ENCODE measurements at regions not wholly inside any gene's neighbourhood (a gene's known extent, or its start where the extent isn't known, plus 50 kb on each side); places are given as distances from the start of the nearest gene placed in this dataset.
"Not testable (repeated sequence)": the region's sequence is repeated elsewhere in the genome, so short reads cannot be mapped to it uniquely, and the experiment has no call there.

- not testable (repeated sequence) for DNase-seq (ENCODE audit: low read depth); H3K4me3 ChIP-seq (ENCODE audit: control insufficient read depth, low read depth, low read length)
Measured at GRCh38 chr9:41022365-41022764, 106.1 kb downstream of the FOXD4L6 start.

- DNase-seq (ENCODE audit: low read depth); H3K4me3 ChIP-seq (ENCODE audit: control insufficient read depth, low read depth, low read length): not testable (repeated sequence)
Measured at GRCh38 chr9:41019858-41020562, 108.5 kb downstream of the FOXD4L6 start.

DNA sequence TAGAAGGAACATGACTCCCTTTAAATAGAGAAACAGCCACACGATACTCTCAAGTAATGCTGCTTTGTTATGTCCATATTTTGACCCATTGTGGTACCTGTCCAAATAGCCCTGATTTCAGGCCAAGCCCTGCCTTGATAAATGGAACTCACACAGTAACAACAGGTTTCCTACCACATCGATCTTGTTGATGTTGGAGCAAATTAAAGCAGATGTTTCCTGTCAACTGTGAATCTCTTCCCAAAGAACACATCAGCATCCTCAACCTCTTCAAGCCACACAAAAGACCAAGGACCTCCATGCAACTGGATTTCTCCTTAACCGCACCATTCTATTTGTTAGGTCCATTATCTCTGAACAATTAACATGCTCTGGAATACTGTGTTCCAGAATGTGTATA is 109.5 kb downstream of the FOXD4L6 start:
- H3K4me3 ChIP-seq (ENCODE audit: control insufficient read depth, low read depth, low read length); DNase-seq (ENCODE audit: low read depth): not testable (repeated sequence)

- not testable (repeated sequence) for H3K4me3 ChIP-seq (ENCODE audit: control insufficient read depth, low read depth, low read length); DNase-seq (ENCODE audit: low read depth)
Measured at GRCh38 chr9:41016699-41017098, 111.8 kb downstream of the FOXD4L6 start.

DNA sequence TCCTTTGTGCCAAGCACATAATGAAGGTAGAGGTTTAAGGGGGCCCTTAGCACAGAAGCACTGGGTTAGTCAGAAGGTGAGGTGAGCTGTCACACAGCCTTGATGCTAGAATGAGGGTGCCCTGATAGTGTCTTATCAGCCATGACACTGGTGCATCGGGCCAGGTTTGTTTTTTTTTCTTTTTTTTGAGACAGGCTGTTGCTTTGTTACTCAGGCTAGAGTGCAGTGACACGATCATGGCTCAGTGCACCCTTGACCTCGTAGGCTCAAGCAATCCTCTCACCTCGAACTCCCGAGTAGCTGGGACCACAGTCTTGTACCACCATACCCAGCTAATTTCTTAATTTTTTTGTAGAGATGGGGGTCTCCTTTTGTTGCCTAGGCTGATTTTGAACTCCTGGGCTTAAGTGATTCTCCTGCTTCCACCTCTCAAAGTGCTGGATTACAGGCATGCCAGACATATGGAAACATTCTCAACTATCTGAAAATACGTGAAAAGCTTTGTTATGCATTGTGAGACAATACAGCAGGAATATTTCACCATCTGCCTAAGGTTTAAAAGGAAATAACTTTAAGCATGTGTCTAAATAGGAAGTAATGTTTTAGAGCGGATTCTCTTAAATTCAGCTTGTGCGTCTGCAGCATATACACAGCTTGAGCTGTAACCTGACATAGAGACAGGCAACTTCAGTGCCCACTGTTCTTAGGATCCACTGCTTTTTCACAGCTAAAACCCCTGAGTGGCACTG is 128.4 kb downstream of the FOXD4L6 start:
- DNase-seq (ENCODE audit: low read depth); H3K4me3 ChIP-seq (ENCODE audit: control insufficient read depth, low read depth, low read length): not testable (repeated sequence)

DNA sequence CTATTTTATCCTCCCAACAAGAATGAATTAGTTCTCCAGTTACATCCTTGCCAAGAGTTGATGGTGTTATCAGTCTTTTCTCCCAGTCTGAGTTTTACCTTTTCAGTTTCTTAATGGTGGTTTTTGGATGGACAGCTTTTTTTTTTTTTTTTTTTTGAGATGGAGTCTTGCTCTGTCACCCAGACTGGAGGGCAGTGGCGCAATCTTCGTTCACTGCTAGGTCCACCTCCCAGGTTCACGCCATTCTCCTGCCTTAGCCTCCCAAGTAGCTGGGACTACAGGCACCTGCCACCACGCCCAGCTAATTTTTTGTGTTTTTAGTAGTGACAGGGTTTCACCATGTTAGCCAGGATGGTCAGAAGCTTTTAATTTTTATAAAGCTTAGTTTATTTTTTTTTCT is 133.0 kb downstream of the FOXD4L6 start:
- not testable (repeated sequence) for DNase-seq (ENCODE audit: low read depth)

DNA sequence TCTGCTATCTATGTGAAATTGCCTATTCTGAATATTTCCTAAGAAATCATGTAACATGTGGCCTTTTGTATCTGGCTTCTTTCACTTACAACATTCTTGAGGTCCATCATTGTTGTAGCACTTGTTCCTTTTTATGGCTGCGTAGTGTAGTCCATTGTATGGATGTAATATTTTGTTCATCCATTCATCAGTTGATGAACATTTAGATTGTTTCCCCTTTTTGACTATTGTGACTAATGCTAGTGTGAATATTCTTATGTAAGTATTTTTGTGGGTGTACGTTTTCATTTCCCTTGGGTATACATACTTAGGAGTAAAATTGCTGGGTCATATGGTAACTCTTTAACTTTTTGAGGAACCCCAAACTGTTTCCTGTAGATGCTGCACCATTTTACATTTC is 134.6 kb downstream of the FOXD4L6 start:
- not testable (repeated sequence) for H3K4me3 ChIP-seq (ENCODE audit: control insufficient read depth, low read depth, low read length); DNase-seq (ENCODE audit: low read depth)

More for the DNA sequence above, 133.0 kb downstream of the FOXD4L6 start:
- not testable (repeated sequence) for H3K4me3 ChIP-seq (ENCODE audit: control insufficient read depth, low read depth, low read length)

GRCh38 chr9:40993375-40993774 is 135.1 kb downstream of the FOXD4L6 start:
- not testable (repeated sequence) for H3K4me3 ChIP-seq (ENCODE audit: control insufficient read depth, low read depth, low read length); DNase-seq (ENCODE audit: low read depth)

- peak overlapping the region; percentile 90 for H3K4me3 ChIP-seq (ENCODE audit: control insufficient read depth, low read depth, low read length)
- DNase-seq (ENCODE audit: low read depth): not testable (repeated sequence)
Measured at GRCh38 chr9:40992472-40992821, 136.0 kb downstream of the FOXD4L6 start.

- TF ChIP-seq, protein P1, sequence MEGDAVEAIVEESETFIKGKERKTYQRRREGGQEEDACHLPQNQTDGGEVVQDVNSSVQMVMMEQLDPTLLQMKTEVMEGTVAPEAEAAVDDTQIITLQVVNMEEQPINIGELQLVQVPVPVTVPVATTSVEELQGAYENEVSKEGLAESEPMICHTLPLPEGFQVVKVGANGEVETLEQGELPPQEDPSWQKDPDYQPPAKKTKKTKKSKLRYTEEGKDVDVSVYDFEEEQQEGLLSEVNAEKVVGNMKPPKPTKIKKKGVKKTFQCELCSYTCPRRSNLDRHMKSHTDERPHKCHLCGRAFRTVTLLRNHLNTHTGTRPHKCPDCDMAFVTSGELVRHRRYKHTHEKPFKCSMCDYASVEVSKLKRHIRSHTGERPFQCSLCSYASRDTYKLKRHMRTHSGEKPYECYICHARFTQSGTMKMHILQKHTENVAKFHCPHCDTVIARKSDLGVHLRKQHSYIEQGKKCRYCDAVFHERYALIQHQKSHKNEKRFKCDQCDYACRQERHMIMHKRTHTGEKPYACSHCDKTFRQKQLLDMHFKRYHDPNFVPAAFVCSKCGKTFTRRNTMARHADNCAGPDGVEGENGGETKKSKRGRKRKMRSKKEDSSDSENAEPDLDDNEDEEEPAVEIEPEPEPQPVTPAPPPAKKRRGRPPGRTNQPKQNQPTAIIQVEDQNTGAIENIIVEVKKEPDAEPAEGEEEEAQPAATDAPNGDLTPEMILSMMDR (conservative IDR thresholded peaks at IDR 0.05; ENCODE audit: control insufficient read depth, insufficient read depth, low read depth, low read length): peak; percentile 55
- peak; percentile 98 for DNase-seq (ENCODE audit: low read depth)
Measured at GRCh38 chr9:40991741-40992471, 136.6 kb downstream of the FOXD4L6 start.

DNA sequence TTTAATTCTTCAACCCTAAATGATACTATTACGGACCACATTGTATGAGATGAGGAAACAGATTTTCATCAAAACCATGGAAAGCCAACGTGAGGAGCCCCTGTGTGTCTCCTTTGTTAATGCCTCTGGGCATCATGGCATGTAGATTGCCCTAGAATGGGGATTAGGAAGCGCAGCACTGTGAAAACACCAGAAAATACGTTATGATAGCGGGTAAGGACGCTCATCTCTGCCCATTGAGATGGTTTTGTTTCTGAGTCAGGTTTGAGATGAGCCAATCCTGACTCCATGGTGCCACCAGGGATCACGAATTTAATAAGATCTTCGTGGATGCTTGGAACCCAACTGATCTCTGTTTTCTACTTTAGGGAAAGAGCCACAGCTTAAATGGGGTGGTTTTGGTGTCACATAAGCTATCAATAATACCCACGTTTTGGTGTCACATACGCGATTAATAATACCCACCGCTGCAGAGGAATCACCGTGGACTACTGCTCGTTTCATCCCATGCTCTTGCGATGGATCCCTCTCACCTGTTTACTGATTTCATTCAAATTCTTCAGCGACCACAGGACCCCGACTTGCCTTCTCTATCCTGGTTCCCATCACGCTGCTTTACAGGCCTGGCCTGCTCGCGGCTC is 137.3 kb downstream of the FOXD4L6 start:
- H3K4me3 ChIP-seq (ENCODE audit: control insufficient read depth, low read depth, low read length): peak overlapping the region; percentile 90

More at GRCh38 chr9:40991741-40992471, 136.6 kb downstream of the FOXD4L6 start:
- peak overlapping the region; percentile 90 for H3K4me3 ChIP-seq (ENCODE audit: control insufficient read depth, low read depth, low read length)

GRCh38 chr9:40986332-40986731 is 142.1 kb downstream of the FOXD4L6 start:
- DNase-seq (ENCODE audit: low read depth); H3K4me3 ChIP-seq (ENCODE audit: control insufficient read depth, low read depth, low read length): not testable (repeated sequence)

More for the DNA sequence above, 137.3 kb downstream of the FOXD4L6 start:
- DNase-seq (ENCODE audit: low read depth): peak; percentile 8

GRCh38 chr9:40975351-40975750 is 153.1 kb downstream of the FOXD4L6 start:
- H3K4me3 ChIP-seq (ENCODE audit: control insufficient read depth, low read depth, low read length); DNase-seq (ENCODE audit: low read depth): not testable (repeated sequence)

- H3K4me3 ChIP-seq (ENCODE audit: control insufficient read depth, low read depth, low read length); DNase-seq (ENCODE audit: low read depth): not testable (repeated sequence)
Measured at GRCh38 chr9:40974912-40975311, 153.6 kb downstream of the FOXD4L6 start.

GRCh38 chr9:40971773-40972172 is 156.7 kb downstream of the FOXD4L6 start:
- not testable (repeated sequence) for DNase-seq (ENCODE audit: low read depth); H3K4me3 ChIP-seq (ENCODE audit: control insufficient read depth, low read depth, low read length)
